ENCODE measurements at regions not wholly inside any gene's neighbourhood (a gene's known extent, or its start where the extent isn't known, plus 50 kb on each side); places are given as distances from the start of the nearest gene placed in this dataset.

- no peak for DNase-seq
Observed at GRCh38 chr19:27774337-27774736, 1438.6 kb downstream of the UQCRFS1 start.

- DNase-seq: no peak
Observed at GRCh38 chr19:27773318-27774094, 1439.4 kb downstream of the UQCRFS1 start.

- no peak for DNase-seq
Observed at GRCh38 chr19:27772059-27772458, 1440.9 kb downstream of the UQCRFS1 start.

- no peak for DNase-seq
Observed at GRCh38 chr19:27770095-27770494, 1442.9 kb downstream of the UQCRFS1 start.

- no peak for DNase-seq
Observed at GRCh38 chr19:27767234-27767633, 1445.7 kb downstream of the UQCRFS1 start.

- no peak for DNase-seq
Observed at GRCh38 chr19:27765912-27766725, 1446.8 kb downstream of the UQCRFS1 start.

GRCh38 chr19:27765397-27765796 lies 1447.6 kb downstream of the UQCRFS1 start:
- DNase-seq: no peak

GRCh38 chr19:27764186-27764804 lies 1448.7 kb downstream of the UQCRFS1 start:
- DNase-seq: no peak

- DNase-seq: no peak
Observed at GRCh38 chr19:27762933-27763332, 1450.0 kb downstream of the UQCRFS1 start.

GRCh38 chr19:27759896-27760295 lies 1453.1 kb downstream of the UQCRFS1 start:
- no peak for DNase-seq

- no peak for DNase-seq
Observed at GRCh38 chr19:27758626-27759505, 1454.1 kb downstream of the UQCRFS1 start.

GRCh38 chr19:27754700-27755099 lies 1458.3 kb downstream of the UQCRFS1 start:
- DNase-seq: no peak

- no peak for DNase-seq
Observed at GRCh38 chr19:27753622-27754021, 1459.3 kb downstream of the UQCRFS1 start.

GRCh38 chr19:27752530-27753184 lies 1460.3 kb downstream of the UQCRFS1 start:
- no peak for DNase-seq

GRCh38 chr19:27751044-27751391 lies 1461.9 kb downstream of the UQCRFS1 start:
- no peak for DNase-seq

- no peak for DNase-seq
Observed at GRCh38 chr19:27750391-27751043, 1462.4 kb downstream of the UQCRFS1 start.

- no peak for DNase-seq
Observed at GRCh38 chr19:27748551-27749152, 1464.3 kb downstream of the UQCRFS1 start.

GRCh38 chr19:27746691-27747380 lies 1466.1 kb downstream of the UQCRFS1 start:
- DNase-seq: no peak

- DNase-seq: no peak
Observed at GRCh38 chr19:27745978-27746542, 1466.9 kb downstream of the UQCRFS1 start.
